Effector memory CD4-positive, alpha-beta T cell (primary cell): ENCODE measurements at regions not wholly inside any gene's neighbourhood (a gene's known extent, or its start where the extent isn't known, plus 50 kb on each side); places are given as distances from the start of the nearest gene placed in this dataset.

Source experiments
- DNase-seq, 3 donors: peaks; one replicate each; pipeline ENCODE4 v3.0.0-alpha.2; 2020
- H3K27ac ChIP-seq: 2 replicates; pipeline ENCODE4 v1.7.0; 2013; ENCODE audit warnings: mild to moderate bottlenecking, low read length, moderate library complexity; ENCODE audit not compliant: insufficient read depth, poor library complexity, severe bottlenecking
- H3K27me3 ChIP-seq: replicated peaks from 2 replicates; pipeline ENCODE4 v1.7.0; 2013; ENCODE audit warnings: mild to moderate bottlenecking, low read length; ENCODE audit not compliant: insufficient read depth, control insufficient read depth, poor library complexity, severe bottlenecking
- H3K36me3 ChIP-seq: 2 replicates; pipeline ENCODE4 v1.7.0; 2013; ENCODE audit warnings: mild to moderate bottlenecking, low read length, moderate library complexity; ENCODE audit not compliant: control insufficient read depth, insufficient read depth
- H3K4me1 ChIP-seq: 2 replicates; pipeline ENCODE4 v1.7.0; 2013; ENCODE audit warnings: low read length, mild to moderate bottlenecking; ENCODE audit not compliant: control insufficient read depth, insufficient read depth, poor library complexity, severe bottlenecking
- H3K4me3 ChIP-seq: 2 replicates; pipeline ENCODE4 v1.7.0; 2013; ENCODE audit warnings: low read length, low read depth, mild to moderate bottlenecking; ENCODE audit not compliant: insufficient read depth, poor library complexity, severe bottlenecking
- H3K9me3 ChIP-seq: 2 replicates; pipeline ENCODE4 v1.7.0; 2013; ENCODE audit warnings: mild to moderate bottlenecking, low read length, moderate library complexity; ENCODE audit not compliant: control insufficient read depth

DNA sequence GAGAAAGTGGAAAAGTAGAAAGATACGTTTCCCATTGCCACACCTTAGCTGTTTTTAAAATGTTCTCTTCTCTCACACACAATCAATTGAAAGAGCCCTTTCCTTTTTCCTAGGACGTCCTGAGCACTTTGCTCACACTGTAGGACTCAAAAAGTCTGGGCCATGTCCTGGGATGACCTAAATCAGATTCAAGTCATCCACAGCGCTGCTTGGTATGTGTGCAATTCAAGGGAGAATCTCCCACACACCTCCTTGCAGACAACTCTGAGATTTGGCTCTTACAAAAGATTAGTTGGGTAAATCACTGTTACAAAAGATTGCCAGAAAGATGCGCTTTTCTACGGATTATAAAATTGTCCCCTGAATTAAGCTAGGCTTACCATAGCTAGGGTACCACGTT lies 130.1 kb downstream of the RNASET2 start:
- Histone ChIP-seq H3K36me3 (no peaks in the 10 kb centered on the region), H3K27me3 (no peaks in the 10 kb centered on the region), H3K4me3 (no peak overlapping the region), H3K9me3 (no peaks in the 10 kb centered on the region), H3K27ac (no peak overlapping the region), H3K4me1 (no peaks in the 10 kb centered on the region)
- no peak for DNase-seq

DNA sequence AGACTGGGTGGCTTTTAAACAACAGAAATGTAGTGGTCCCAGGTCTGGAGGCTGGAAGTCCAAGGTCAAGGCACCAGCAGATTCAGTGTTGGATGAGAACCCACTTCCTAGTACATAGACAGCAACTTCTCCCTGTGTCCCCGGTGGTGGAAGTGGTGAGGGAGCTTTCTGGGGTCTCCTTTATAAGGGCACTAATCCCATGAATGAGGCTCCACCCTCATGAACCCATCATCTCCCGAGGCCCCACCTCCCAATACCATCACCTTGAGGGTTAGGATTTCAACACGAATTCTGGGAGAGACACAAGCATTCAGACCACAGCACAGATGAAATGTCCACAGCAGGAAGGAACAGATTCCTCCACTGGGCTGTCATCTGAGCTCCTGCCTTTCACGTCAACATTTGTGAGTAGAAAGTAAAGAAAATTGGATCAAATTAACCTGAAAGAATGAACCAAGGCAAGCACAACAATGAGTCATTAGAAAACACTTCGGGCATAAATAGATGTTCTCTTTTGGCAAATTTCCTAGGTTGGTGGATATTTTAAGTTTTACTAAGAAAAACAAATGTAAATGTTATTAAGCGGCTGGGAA lies 130.7 kb downstream of the RNASET2 start:
- no peak overlapping the region for H3K27ac ChIP-seq

GRCh38 chr6:166824880-166825250 lies 131.5 kb downstream of the RNASET2 start:
- Histone ChIP-seq H3K36me3 (no peaks in the 10 kb centered on the region), H3K27me3 (no peaks in the 10 kb centered on the region), H3K4me3 (no peak overlapping the region), H3K9me3 (no peaks in the 10 kb centered on the region), H3K27ac (no peak overlapping the region), H3K4me1 (no peaks in the 10 kb centered on the region)
- DNase-seq, result no peak

More for the DNA sequence above, 130.7 kb downstream of the RNASET2 start:
- Histone ChIP-seq H3K4me3 (no peak overlapping the region), H3K9me3 (no peaks in the 10 kb centered on the region), H3K27me3 (no peaks in the 10 kb centered on the region), H3K36me3 (no peaks in the 10 kb centered on the region), H3K4me1 (no peaks in the 10 kb centered on the region)
- no peak for DNase-seq

- Histone ChIP-seq H3K27ac (no peak overlapping the region), H3K9me3 (no peaks in the 10 kb centered on the region), H3K36me3 (no peaks in the 10 kb centered on the region), H3K27me3 (no peaks in the 10 kb centered on the region), H3K4me1 (no peaks in the 10 kb centered on the region), H3K4me3 (no peak overlapping the region)
- no peak for DNase-seq
Observed at GRCh38 chr6:166824146-166824879, 132.0 kb downstream of the RNASET2 start.

DNA sequence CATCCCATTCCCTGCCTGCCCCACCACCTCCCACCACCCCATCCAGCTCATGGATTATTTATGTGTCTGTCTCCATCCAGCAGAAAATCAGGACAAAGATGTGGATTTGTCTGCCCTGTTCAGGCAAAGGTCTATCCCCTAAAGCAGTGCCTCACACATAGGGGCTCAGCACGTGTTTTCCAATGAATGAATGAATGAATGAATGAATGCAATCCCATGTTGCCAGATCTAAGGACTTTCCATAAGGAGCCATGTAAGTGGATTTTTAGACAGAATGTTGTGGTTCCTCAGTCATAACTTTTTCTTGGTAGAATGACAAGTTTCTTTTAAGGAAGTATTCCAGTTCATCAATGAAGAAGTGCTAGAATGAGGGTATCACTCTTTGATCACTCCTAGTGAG lies 133.7 kb downstream of the RNASET2 start:
- DNase-seq, result no peak
- Histone ChIP-seq H3K36me3 (no peaks in the 10 kb centered on the region), H3K27ac (no peak overlapping the region), H3K27me3 (no peaks in the 10 kb centered on the region), H3K4me3 (no peak overlapping the region), H3K4me1 (no peaks in the 10 kb centered on the region), H3K9me3 (no peaks in the 10 kb centered on the region)

- H3K27me3 ChIP-seq, result no peaks in the 10 kb centered on the region
- H3K4me1 ChIP-seq, result no peaks in the 10 kb centered on the region
- H3K36me3 ChIP-seq, result no peaks in the 10 kb centered on the region
- DNase-seq, result no peak
- H3K9me3 ChIP-seq, result no peaks in the 10 kb centered on the region
- H3K27ac ChIP-seq, result no peak overlapping the region
- H3K4me3 ChIP-seq, result no peak overlapping the region
Observed at GRCh38 chr6:166820483-166820882, 135.9 kb downstream of the RNASET2 start.

GRCh38 chr6:166820070-166820469 lies 136.3 kb downstream of the RNASET2 start:
- H3K27ac ChIP-seq, result no peak overlapping the region
- H3K9me3 ChIP-seq, result no peaks in the 10 kb centered on the region
- H3K4me3 ChIP-seq, result no peak overlapping the region
- H3K4me1 ChIP-seq, result no peaks in the 10 kb centered on the region
- no peaks in the 10 kb centered on the region for H3K27me3 ChIP-seq
- no peaks in the 10 kb centered on the region for H3K36me3 ChIP-seq
- DNase-seq, result no peak

GRCh38 chr6:166815629-166816028 lies 140.7 kb downstream of the RNASET2 start:
- Histone ChIP-seq H3K4me3 (no peak overlapping the region), H3K36me3 (no peaks in the 10 kb centered on the region), H3K27me3 (no peaks in the 10 kb centered on the region), H3K4me1 (no peaks in the 10 kb centered on the region), H3K9me3 (no peaks in the 10 kb centered on the region), H3K27ac (no peak overlapping the region)
- no peak for DNase-seq

DNA sequence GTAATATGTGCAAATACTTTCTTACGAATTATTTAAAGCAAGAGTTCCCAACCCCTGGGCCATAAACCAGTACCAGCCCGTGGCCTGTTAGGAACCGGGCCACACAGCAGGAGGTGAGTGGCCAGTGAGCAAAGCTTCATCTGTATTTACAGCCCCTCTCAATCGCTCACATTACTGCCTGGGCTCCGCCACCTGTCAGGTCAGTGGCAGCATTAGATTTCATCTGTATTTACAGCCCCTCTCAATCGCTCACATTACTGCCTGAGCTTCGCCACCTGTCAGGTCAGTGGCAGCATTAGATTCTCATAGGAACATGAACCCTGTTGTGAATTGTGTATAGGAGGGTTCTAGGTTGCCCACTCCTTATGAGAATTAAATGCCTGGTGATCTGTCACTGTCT lies 142.0 kb downstream of the RNASET2 start:
- no peak for DNase-seq
- H3K9me3 ChIP-seq, result no peaks in the 10 kb centered on the region
- no peak overlapping the region for H3K27ac ChIP-seq
- H3K36me3 ChIP-seq, result no peaks in the 10 kb centered on the region
- no peaks in the 10 kb centered on the region for H3K4me1 ChIP-seq
- no peak overlapping the region for H3K4me3 ChIP-seq
- no peaks in the 10 kb centered on the region for H3K27me3 ChIP-seq

DNA sequence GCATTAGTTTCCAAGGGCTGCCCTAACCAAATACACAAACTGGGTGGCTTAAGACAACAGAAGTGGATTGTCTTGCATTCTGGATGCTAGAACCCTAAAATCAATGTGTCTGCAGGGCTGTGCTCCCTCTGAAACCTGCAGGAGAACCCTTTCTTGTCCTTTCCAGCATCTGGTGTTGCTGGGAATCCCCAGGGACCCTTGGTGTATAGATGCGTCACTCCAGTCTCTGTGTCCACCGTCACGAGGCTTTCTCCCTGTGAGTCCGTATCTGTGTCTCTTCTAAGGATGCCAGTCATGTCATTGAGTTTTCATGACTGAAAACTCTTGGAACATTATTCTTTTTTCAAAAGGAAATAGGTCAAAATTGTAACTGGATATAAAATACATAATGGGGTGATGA lies 142.9 kb downstream of the RNASET2 start:
- no peaks in the 10 kb centered on the region for H3K27me3 ChIP-seq
- no peak overlapping the region for H3K27ac ChIP-seq
- no peaks in the 10 kb centered on the region for H3K36me3 ChIP-seq
- H3K4me3 ChIP-seq, result no peak overlapping the region
- no peak for DNase-seq
- H3K4me1 ChIP-seq, result no peaks in the 10 kb centered on the region
- H3K9me3 ChIP-seq, result no peaks in the 10 kb centered on the region
